Stomach (tissue), 4 donors: ENCODE measurements at regions not wholly inside any gene's neighbourhood (a gene's known extent, or its start where the extent isn't known, plus 50 kb on each side); places are given as distances from the start of the nearest gene placed in this dataset.

Source experiments
- POLR2A ChIP-seq, 4 donors: fragments of 450-650 bp; IDR thresholded peaks; one replicate each; pipeline ENCODE4 v1.6.1; 2016; ENCODE audit warnings: antibody characterized with exemption in 4 of 4, control low read depth in 2 of 4, mild to moderate bottlenecking in 1 of 4, moderate library complexity in 1 of 4
- TF ChIP-seq, protein P1 (sequence below), 7 experiments: fragments of 450-650 bp in 4 of 7; fragments of 200-600 bp in 3 of 7; sonication (generic) in 3 of 7; IDR thresholded peaks; one replicate each; pipeline ENCODE4 v1.5.1; 2016 to 2019; ENCODE audit warnings: antibody characterized with exemption in 7 of 7, control low read depth in 2 of 7, mild to moderate bottlenecking in 1 of 7

GRCh38 chr10:49448924-49449323, 53.0 kb upstream of the DRGX start:
- TF ChIP-seq, protein P1, sequence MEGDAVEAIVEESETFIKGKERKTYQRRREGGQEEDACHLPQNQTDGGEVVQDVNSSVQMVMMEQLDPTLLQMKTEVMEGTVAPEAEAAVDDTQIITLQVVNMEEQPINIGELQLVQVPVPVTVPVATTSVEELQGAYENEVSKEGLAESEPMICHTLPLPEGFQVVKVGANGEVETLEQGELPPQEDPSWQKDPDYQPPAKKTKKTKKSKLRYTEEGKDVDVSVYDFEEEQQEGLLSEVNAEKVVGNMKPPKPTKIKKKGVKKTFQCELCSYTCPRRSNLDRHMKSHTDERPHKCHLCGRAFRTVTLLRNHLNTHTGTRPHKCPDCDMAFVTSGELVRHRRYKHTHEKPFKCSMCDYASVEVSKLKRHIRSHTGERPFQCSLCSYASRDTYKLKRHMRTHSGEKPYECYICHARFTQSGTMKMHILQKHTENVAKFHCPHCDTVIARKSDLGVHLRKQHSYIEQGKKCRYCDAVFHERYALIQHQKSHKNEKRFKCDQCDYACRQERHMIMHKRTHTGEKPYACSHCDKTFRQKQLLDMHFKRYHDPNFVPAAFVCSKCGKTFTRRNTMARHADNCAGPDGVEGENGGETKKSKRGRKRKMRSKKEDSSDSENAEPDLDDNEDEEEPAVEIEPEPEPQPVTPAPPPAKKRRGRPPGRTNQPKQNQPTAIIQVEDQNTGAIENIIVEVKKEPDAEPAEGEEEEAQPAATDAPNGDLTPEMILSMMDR (IDR thresholded peaks at IDR 0.05): no peak
- TF ChIP-seq POLR2A (IDR thresholded peaks at IDR 0.05): no peak
